ENCODE measurements at regions not wholly inside any gene's neighbourhood (a gene's known extent, or its start where the extent isn't known, plus 50 kb on each side); places are given as distances from the start of the nearest gene placed in this dataset.

- TF ChIP-seq ZNF274 (IDR thresholded peaks at IDR 0.05; ENCODE audit: insufficient read depth, insufficient read length) = no peak
- TF ChIP-seq NFIC (IDR thresholded peaks at IDR 0.05; ENCODE audit: low read depth, low read length) = no peak
- TF ChIP-seq CEBPB (IDR thresholded peaks at IDR 0.05; ENCODE audit: borderline replicate concordance in 1 of 2, low read depth in 2 of 2, low read length in 2 of 2) = no peak
These were observed 104.0 kb upstream of the ACTRT1 start for GRCh38 chrX:128156204-128156603.
